ENCODE measurements at regions not wholly inside any gene's neighbourhood (a gene's known extent, or its start where the extent isn't known, plus 50 kb on each side); places are given as distances from the start of the nearest gene placed in this dataset.

GRCh38 chr13:61727767-61728166, 312.1 kb upstream of the PCDH20 start:
- DNase-seq = no peak

GRCh38 chr13:61725806-61726205, 310.2 kb upstream of the PCDH20 start:
- DNase-seq = no peak

- no peak for DNase-seq
Measured at GRCh38 chr13:61722119-61722518, 306.5 kb upstream of the PCDH20 start.

GRCh38 chr13:61712621-61713020, 297.0 kb upstream of the PCDH20 start:
- no peak for DNase-seq

- no peak for DNase-seq
Measured at GRCh38 chr13:61709258-61709657, 293.6 kb upstream of the PCDH20 start.

GRCh38 chr13:61706899-61707298, 291.2 kb upstream of the PCDH20 start:
- DNase-seq = no peak

GRCh38 chr13:61700620-61701019, 285.0 kb upstream of the PCDH20 start:
- DNase-seq = no peak

GRCh38 chr13:61700181-61700580, 284.5 kb upstream of the PCDH20 start:
- no peak for DNase-seq

- no peak for DNase-seq
Measured at GRCh38 chr13:61696676-61697075, 281.0 kb upstream of the PCDH20 start.

GRCh38 chr13:61695147-61695546, 279.5 kb upstream of the PCDH20 start:
- DNase-seq = no peak

GRCh38 chr13:61692691-61693090, 277.0 kb upstream of the PCDH20 start:
- DNase-seq = no peak

GRCh38 chr13:61685682-61686012, 270.0 kb upstream of the PCDH20 start:
- DNase-seq = no peak

- no peak for DNase-seq
Measured at GRCh38 chr13:61684976-61685681, 269.5 kb upstream of the PCDH20 start.

GRCh38 chr13:61672756-61673155, 257.1 kb upstream of the PCDH20 start:
- DNase-seq = no peak

- DNase-seq = no peak
Measured at GRCh38 chr13:61670384-61671161, 254.9 kb upstream of the PCDH20 start.

GRCh38 chr13:61664801-61665705, 249.4 kb upstream of the PCDH20 start:
- no peak for DNase-seq

GRCh38 chr13:61654481-61654880, 238.8 kb upstream of the PCDH20 start:
- no peak for DNase-seq

- DNase-seq = peak; percentile 37
Measured at GRCh38 chr13:61648547-61648946, 232.9 kb upstream of the PCDH20 start.

- DNase-seq = no peak
Measured at GRCh38 chr13:61612192-61612591, 196.5 kb upstream of the PCDH20 start.

- no peak for DNase-seq
Measured at GRCh38 chr13:61608138-61608537, 192.5 kb upstream of the PCDH20 start.

- no peak for DNase-seq
Measured at GRCh38 chr13:61600360-61601033, 184.8 kb upstream of the PCDH20 start.

- DNase-seq = no peak
Measured at GRCh38 chr13:61592489-61592888, 176.8 kb upstream of the PCDH20 start.

GRCh38 chr13:61575973-61576372, 160.3 kb upstream of the PCDH20 start:
- no peak for DNase-seq

Data from NCI-H524 treated with DMSO at 0.1 percent for 48 hours (cell line).